ENCODE measurements at regions not wholly inside any gene's neighbourhood (a gene's known extent, or its start where the extent isn't known, plus 50 kb on each side); places are given as distances from the start of the nearest gene placed in this dataset.

DNA sequence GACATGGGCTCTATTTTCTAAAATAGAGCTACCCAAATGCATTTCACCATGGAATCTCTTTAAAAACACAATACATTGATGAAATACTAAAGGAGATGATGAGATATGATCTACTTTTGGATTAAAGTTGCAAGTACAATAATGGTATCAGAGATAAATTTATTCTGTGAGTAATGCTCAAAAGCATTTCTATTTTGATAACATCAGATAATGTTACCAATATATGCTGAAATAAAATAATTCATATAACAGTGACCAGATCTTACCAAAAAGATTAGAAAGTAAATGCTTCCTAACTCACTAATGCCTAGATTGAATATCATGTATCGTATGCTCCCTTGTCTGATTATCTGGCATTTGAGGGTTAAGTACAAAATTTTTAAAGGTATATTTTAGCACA, 761.8 kb upstream of the ZNF608 start:
- no peaks in the 10 kb centered on the region for H3K4me1 ChIP-seq
- DNase-seq: no peak
- H3K4me3 ChIP-seq: no peak overlapping the region
- TF ChIP-seq, protein P1, sequence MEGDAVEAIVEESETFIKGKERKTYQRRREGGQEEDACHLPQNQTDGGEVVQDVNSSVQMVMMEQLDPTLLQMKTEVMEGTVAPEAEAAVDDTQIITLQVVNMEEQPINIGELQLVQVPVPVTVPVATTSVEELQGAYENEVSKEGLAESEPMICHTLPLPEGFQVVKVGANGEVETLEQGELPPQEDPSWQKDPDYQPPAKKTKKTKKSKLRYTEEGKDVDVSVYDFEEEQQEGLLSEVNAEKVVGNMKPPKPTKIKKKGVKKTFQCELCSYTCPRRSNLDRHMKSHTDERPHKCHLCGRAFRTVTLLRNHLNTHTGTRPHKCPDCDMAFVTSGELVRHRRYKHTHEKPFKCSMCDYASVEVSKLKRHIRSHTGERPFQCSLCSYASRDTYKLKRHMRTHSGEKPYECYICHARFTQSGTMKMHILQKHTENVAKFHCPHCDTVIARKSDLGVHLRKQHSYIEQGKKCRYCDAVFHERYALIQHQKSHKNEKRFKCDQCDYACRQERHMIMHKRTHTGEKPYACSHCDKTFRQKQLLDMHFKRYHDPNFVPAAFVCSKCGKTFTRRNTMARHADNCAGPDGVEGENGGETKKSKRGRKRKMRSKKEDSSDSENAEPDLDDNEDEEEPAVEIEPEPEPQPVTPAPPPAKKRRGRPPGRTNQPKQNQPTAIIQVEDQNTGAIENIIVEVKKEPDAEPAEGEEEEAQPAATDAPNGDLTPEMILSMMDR (IDR thresholded peaks at IDR 0.05; ENCODE audit: borderline replicate concordance): no peak
- H3K27ac ChIP-seq (replicated peaks): no peak overlapping the region
- H3K27me3 ChIP-seq (ENCODE audit: low read depth): no peaks in the 10 kb centered on the region
- no peaks in the 10 kb centered on the region for H3K9me3 ChIP-seq (replicated peaks)
- intact Hi-C loops (cut with micrococcal nuclease): no loop called here
- H3K36me3 ChIP-seq: no peaks in the 10 kb centered on the region

DNA sequence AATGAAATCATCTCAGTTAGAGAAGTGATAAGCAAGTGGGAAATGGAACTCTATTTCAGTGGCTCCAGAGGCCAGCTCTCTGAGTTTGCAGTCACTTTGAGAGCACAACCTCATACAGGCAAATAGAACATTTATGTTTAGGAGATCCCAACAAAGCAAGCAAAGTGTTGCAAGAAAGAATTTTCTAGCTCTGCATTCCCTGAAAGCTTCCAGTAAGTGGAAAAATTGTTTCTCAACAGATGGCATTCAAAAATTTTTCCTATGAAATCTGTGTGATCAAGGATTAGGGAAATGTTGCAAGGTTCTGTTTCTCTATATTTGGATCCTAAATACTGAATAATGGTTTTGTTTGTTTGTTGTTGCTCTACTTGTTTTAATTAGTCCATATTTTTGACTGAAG, 764.2 kb upstream of the ZNF608 start:
- no peak overlapping the region for H3K4me3 ChIP-seq
- TF ChIP-seq, protein P1 (IDR thresholded peaks at IDR 0.05; ENCODE audit: borderline replicate concordance): no peak
- no peaks in the 10 kb centered on the region for H3K4me1 ChIP-seq
- intact Hi-C loops (cut with micrococcal nuclease): no loop called here
- H3K9me3 ChIP-seq (replicated peaks): no peaks in the 10 kb centered on the region
- H3K27me3 ChIP-seq (ENCODE audit: low read depth): no peaks in the 10 kb centered on the region
- no peak overlapping the region for H3K27ac ChIP-seq (replicated peaks)
- no peak for DNase-seq
- H3K36me3 ChIP-seq: no peaks in the 10 kb centered on the region

DNA sequence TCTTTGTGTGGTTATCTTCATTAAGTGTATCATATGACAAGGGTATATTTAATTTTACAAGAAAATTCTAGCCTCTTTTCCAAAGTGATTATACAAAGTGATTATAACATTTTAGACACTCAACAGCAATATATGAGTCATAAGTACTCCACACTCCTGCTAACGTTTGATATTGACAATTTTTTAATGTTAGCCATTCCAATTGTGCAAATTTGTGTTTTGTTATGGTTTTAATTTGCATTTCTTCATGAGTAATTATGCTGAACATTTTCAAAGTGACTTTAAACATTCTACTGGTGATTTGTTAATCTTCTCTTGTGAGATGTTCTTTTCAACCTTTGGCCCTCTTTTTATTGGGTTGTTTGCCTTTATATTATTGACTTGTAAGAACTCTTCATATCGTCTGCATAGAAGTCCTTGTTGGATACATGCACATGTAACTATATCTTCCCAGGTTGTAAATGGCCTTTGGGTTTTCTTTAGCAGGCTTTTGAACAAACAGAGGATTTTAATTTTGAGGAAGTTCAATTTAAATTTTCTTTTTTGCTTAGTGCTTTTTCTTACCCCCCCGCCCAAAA, 771.6 kb upstream of the ZNF608 start:
- Histone ChIP-seq H3K36me3 (no peaks in the 10 kb centered on the region), H3K4me1 (no peaks in the 10 kb centered on the region), H3K27ac (replicated peaks) (no peak overlapping the region), H3K9me3 (replicated peaks) (peaks cover 11% of the 10 kb centered on the region), H3K4me3 (no peak overlapping the region), H3K27me3 (ENCODE audit: low read depth) (no peaks in the 10 kb centered on the region)
- intact Hi-C loops (cut with micrococcal nuclease): no loop called here
- TF ChIP-seq, protein P1 (IDR thresholded peaks at IDR 0.05; ENCODE audit: borderline replicate concordance): no peak
- DNase-seq: no peak

DNA sequence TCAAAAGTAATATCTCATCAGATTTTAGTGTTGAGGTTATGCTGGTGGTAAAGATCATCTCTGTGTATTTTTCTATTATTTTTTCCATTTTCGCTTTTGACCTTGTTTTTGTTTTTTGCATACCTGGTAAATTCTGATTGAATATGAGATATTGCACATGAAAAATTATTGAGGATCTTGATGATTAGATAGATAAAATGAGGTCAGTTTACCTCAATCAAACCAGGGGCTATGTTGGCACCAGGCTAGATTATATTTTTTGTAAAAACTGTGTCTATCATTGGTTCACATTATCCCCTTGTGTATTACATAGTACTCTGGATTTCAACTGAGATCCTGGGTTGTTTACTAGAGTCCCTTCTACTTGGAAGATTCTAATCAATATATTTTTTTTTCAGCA, 774.9 kb upstream of the ZNF608 start:
- TF ChIP-seq, protein P1 (IDR thresholded peaks at IDR 0.05; ENCODE audit: borderline replicate concordance): no peak
- intact Hi-C loops (cut with micrococcal nuclease): no loop called here
- H3K4me1 ChIP-seq: no peaks in the 10 kb centered on the region
- DNase-seq: no peak
- no peaks in the 10 kb centered on the region for H3K36me3 ChIP-seq
- H3K9me3 ChIP-seq (replicated peaks): peaks cover 11% of the 10 kb centered on the region
- H3K27ac ChIP-seq (replicated peaks): no peak overlapping the region
- H3K4me3 ChIP-seq: no peak overlapping the region
- H3K27me3 ChIP-seq (ENCODE audit: low read depth): no peaks in the 10 kb centered on the region

DNA sequence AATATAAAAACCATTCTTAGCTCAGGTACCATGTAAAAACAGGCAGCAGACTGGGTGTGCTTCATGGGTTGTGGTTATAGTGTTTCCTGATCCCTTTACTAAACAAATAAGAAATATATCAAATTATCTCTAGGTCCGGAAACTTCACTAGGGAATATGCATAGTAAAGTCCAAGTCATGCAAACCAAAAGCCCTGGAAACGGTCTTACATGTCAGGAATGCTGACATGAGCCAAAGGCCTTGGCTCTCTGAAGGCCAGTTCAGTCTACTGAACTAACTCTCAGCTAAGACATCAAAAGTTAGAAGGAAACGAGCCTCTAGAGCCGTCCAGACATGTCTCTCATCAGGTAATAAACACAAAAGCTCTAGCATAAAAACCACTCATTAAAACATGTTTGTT, 778.9 kb upstream of the ZNF608 start:
- Histone ChIP-seq H3K4me1 (peaks cover 9% of the 10 kb centered on the region), H3K27me3 (ENCODE audit: low read depth) (no peaks in the 10 kb centered on the region), H3K36me3 (no peaks in the 10 kb centered on the region), H3K4me3 (no peak overlapping the region), H3K27ac (replicated peaks) (no peak overlapping the region), H3K9me3 (replicated peaks) (peaks cover 5% of the 10 kb centered on the region)
- intact Hi-C loops (cut with micrococcal nuclease): no loop called here
- DNase-seq: no peak
- TF ChIP-seq, protein P1 (IDR thresholded peaks at IDR 0.05; ENCODE audit: borderline replicate concordance): no peak

All from left ventricle myocardium inferior (tissue), 1 donor.